T-helper 9 cell (primary cell): ENCODE measurements at regions not wholly inside any gene's neighbourhood (a gene's known extent, or its start where the extent isn't known, plus 50 kb on each side); places are given as distances from the start of the nearest gene placed in this dataset.
A peak's percentile ranks its signal among the peaks of the same experiment; 100 is the strongest.
"Not testable (repeated sequence)": the region's sequence is repeated elsewhere in the genome, so short reads cannot be mapped to it uniquely, and the experiment has no call there.

ENCODE experiments used
- DNase-seq: peaks from one replicate; pipeline ENCODE4 v3.0.0-alpha.2; 2020

- no peak for DNase-seq
Measured at GRCh38 chr5:133881576-133882388, 86.6 kb downstream of the C5orf15 start.

GRCh38 chr5:133878236-133878555 lies 90.2 kb downstream of the C5orf15 start:
- DNase-seq: no peak

GRCh38 chr5:133877351-133878235 lies 90.8 kb downstream of the C5orf15 start:
- DNase-seq: no peak

GRCh38 chr5:133876266-133876665 lies 92.2 kb downstream of the C5orf15 start:
- DNase-seq: no peak

GRCh38 chr5:133875179-133875578 lies 93.2 kb downstream of the C5orf15 start:
- no peak for DNase-seq

- DNase-seq: no peak
Measured at GRCh38 chr5:133873449-133873848, 95.0 kb downstream of the C5orf15 start.

- no peak for DNase-seq
Measured at GRCh38 chr5:133870661-133871060, 97.8 kb downstream of the C5orf15 start.

GRCh38 chr5:133869519-133870335 lies 98.7 kb downstream of the C5orf15 start:
- DNase-seq: no peak

- DNase-seq: peak; percentile 48
Measured at GRCh38 chr5:133868946-133869518, 99.4 kb downstream of the C5orf15 start.

- DNase-seq: no peak
Measured at GRCh38 chr5:133867851-133868545, 100.4 kb downstream of the C5orf15 start.

- no peak for DNase-seq
Measured at GRCh38 chr5:133867341-133867740, 101.1 kb downstream of the C5orf15 start.

GRCh38 chr5:133866903-133867245 lies 101.6 kb downstream of the C5orf15 start:
- no peak for DNase-seq

- no peak for DNase-seq
Measured at GRCh38 chr5:133866160-133866902, 102.1 kb downstream of the C5orf15 start.

GRCh38 chr5:133865113-133865512 lies 103.3 kb downstream of the C5orf15 start:
- DNase-seq: no peak

GRCh38 chr5:133864711-133865110 lies 103.7 kb downstream of the C5orf15 start:
- no peak for DNase-seq

- no peak for DNase-seq
Measured at GRCh38 chr5:133863857-133864585, 104.4 kb downstream of the C5orf15 start.

- no peak for DNase-seq
Measured at GRCh38 chr5:133861161-133861737, 107.2 kb downstream of the C5orf15 start.

GRCh38 chr5:133859073-133859472 lies 109.4 kb downstream of the C5orf15 start:
- no peak for DNase-seq

GRCh38 chr5:133857595-133858313 lies 110.7 kb downstream of the C5orf15 start:
- DNase-seq: not testable (repeated sequence)

GRCh38 chr5:133854554-133854953 lies 113.9 kb downstream of the C5orf15 start:
- DNase-seq: no peak
